ENCODE measurements at regions not wholly inside any gene's neighbourhood (a gene's known extent, or its start where the extent isn't known, plus 50 kb on each side); places are given as distances from the start of the nearest gene placed in this dataset.

DNA sequence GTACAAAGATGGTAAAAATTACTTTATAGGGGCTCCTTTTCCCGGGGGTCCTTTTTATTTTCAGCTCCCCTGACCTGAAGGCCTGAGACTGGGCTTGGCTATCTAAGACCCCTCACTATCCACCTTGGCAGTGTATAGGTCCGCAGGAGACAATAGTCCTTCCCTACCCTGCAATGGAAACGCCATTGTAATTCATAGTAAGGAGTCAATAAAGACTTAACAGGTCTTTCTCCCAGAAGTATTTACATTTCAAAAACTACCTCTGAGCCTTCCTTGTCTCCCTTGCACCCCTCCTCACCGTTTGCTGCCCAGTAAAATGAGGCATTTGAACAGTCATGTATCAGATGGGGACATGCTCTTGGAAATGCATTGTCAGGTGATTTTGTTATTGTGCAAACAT, 401.2 kb upstream of the CNKSR2 start:
- Histone ChIP-seq H3K36me3 (ENCODE audit: control insufficient read depth, insufficient read depth, low read length) (no peaks in the 10 kb centered on the region), H3K27me3 (ENCODE audit: control insufficient read depth, insufficient read depth, low read length) (no peaks in the 10 kb centered on the region), H3K4me3 (ENCODE audit: low read depth, low read length) (no peak overlapping the region)
- TF ChIP-seq, protein P1, sequence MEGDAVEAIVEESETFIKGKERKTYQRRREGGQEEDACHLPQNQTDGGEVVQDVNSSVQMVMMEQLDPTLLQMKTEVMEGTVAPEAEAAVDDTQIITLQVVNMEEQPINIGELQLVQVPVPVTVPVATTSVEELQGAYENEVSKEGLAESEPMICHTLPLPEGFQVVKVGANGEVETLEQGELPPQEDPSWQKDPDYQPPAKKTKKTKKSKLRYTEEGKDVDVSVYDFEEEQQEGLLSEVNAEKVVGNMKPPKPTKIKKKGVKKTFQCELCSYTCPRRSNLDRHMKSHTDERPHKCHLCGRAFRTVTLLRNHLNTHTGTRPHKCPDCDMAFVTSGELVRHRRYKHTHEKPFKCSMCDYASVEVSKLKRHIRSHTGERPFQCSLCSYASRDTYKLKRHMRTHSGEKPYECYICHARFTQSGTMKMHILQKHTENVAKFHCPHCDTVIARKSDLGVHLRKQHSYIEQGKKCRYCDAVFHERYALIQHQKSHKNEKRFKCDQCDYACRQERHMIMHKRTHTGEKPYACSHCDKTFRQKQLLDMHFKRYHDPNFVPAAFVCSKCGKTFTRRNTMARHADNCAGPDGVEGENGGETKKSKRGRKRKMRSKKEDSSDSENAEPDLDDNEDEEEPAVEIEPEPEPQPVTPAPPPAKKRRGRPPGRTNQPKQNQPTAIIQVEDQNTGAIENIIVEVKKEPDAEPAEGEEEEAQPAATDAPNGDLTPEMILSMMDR (IDR thresholded peaks at IDR 0.05; ENCODE audit: insufficient read depth, low read depth, low read length) = no peak
- CTCF ChIA-PET = no interaction called here
- POLR2A ChIA-PET = no interaction called here
- no peak for DNase-seq (ENCODE audit: low read depth)

DNA sequence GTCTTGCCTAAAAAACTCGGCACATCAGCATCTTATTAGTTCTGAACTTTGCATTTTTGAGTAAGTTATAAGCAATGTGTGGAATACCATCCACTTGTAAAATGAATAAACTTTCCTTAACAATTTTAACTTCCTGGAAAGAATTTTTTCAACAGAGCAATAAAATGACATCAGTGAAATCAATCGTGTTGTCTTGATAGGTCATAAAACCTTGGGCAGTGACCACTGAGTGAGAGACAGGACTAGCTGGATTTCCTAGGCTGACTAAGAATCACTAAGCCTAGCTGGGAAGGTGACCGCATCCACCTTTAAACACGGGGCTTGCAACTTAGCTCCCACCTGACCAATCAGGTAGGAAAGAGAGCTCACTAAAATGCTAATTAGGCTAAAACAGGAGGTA, 403.0 kb upstream of the CNKSR2 start:
- no peaks in the 10 kb centered on the region for H3K27me3 ChIP-seq (ENCODE audit: control insufficient read depth, insufficient read depth, low read length)
- POLR2A ChIA-PET = no interaction called here
- CTCF ChIA-PET = no interaction called here
- DNase-seq (ENCODE audit: low read depth) = no peak
- H3K4me3 ChIP-seq (ENCODE audit: low read depth, low read length) = no peak overlapping the region
- TF ChIP-seq, protein P1 (IDR thresholded peaks at IDR 0.05; ENCODE audit: insufficient read depth, low read depth, low read length) = no peak
- H3K36me3 ChIP-seq (ENCODE audit: control insufficient read depth, insufficient read depth, low read length) = no peaks in the 10 kb centered on the region

GRCh38 chrX:20969565-20969964, 404.7 kb upstream of the CNKSR2 start:
- Histone ChIP-seq H3K36me3 (ENCODE audit: control insufficient read depth, insufficient read depth, low read length) (no peaks in the 10 kb centered on the region), H3K4me3 (ENCODE audit: low read depth, low read length) (no peak overlapping the region), H3K27me3 (ENCODE audit: control insufficient read depth, insufficient read depth, low read length) (no peaks in the 10 kb centered on the region)
- ChIA-PET CTCF (no interaction called here), POLR2A (no interaction called here)
- TF ChIP-seq, protein P1 (IDR thresholded peaks at IDR 0.05; ENCODE audit: insufficient read depth, low read depth, low read length) = no peak
- DNase-seq (ENCODE audit: low read depth) = no peak

GRCh38 chrX:20968996-20969395, 405.2 kb upstream of the CNKSR2 start:
- Histone ChIP-seq H3K4me3 (ENCODE audit: low read depth, low read length) (no peak overlapping the region), H3K36me3 (ENCODE audit: control insufficient read depth, insufficient read depth, low read length) (no peaks in the 10 kb centered on the region), H3K27me3 (ENCODE audit: control insufficient read depth, insufficient read depth, low read length) (no peaks in the 10 kb centered on the region)
- TF ChIP-seq, protein P1 (IDR thresholded peaks at IDR 0.05; ENCODE audit: insufficient read depth, low read depth, low read length) = no peak
- POLR2A ChIA-PET = no interaction called here
- CTCF ChIA-PET = no interaction called here
- DNase-seq (ENCODE audit: low read depth) = no peak

DNA sequence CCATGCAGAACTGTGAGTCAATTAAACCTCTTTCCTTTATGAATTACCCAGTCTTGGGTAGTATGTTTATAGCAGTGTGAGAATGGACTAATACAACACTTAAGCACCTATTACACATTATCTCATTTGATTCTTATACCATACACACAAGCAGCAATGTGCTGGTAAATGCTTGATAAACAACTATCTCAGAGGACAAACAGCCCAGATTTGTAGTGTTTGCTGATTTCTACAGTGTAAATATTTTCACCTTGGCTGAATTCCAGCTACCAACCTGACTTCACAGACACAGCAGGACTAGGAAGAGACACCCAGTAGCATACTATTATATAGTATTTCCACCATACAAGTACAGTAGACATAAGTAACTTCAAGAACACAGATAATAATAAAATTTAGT, 406.5 kb upstream of the CNKSR2 start:
- no peaks in the 10 kb centered on the region for H3K27me3 ChIP-seq (ENCODE audit: control insufficient read depth, insufficient read depth, low read length)
- TF ChIP-seq, protein P1 (IDR thresholded peaks at IDR 0.05; ENCODE audit: insufficient read depth, low read depth, low read length) = no peak

More for the DNA sequence above, 406.5 kb upstream of the CNKSR2 start:
- no peaks in the 10 kb centered on the region for H3K36me3 ChIP-seq (ENCODE audit: control insufficient read depth, insufficient read depth, low read length)
- ChIA-PET CTCF (no interaction called here), POLR2A (no interaction called here)
- H3K4me3 ChIP-seq (ENCODE audit: low read depth, low read length) = no peak overlapping the region
- DNase-seq (ENCODE audit: low read depth) = no peak

Measured in BJ (cell line).